ENCODE measurements at regions not wholly inside any gene's neighbourhood (a gene's known extent, or its start where the extent isn't known, plus 50 kb on each side); places are given as distances from the start of the nearest gene placed in this dataset.
A peak's percentile ranks its signal among the peaks of the same experiment; 100 is the strongest.

DNA sequence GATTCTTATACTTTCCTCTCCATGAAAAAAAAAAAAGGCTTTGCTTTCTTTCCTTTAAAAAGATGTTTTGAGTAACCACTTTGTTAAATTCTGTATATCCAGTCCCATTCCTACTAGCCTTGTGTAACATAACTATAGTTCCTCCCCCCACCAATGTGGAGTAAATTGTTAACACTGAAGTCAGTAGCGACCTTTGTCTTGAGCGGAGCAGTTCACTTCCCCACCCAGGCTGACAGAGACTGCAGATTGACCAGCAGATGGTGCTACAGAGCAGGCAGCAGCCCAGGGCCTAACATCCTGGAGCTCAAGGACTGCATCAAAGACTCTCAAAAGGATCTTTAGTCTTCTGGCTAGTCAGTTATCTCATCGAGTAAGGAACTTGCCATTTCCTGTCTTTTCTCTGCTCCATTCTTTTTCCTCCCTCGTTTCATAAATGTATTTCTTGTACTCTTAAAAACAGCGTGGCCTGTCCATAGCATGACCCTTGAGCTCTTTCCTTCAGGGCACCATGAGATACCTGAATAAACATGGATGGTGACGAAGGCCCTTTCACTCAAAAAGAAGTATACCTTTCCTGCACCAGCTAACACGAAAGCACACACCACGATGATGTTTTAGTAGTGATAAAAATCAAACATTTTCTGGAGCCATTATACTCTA lies 503.5 kb upstream of the PKN2 start (continued):
- TF ChIP-seq, protein P1, sequence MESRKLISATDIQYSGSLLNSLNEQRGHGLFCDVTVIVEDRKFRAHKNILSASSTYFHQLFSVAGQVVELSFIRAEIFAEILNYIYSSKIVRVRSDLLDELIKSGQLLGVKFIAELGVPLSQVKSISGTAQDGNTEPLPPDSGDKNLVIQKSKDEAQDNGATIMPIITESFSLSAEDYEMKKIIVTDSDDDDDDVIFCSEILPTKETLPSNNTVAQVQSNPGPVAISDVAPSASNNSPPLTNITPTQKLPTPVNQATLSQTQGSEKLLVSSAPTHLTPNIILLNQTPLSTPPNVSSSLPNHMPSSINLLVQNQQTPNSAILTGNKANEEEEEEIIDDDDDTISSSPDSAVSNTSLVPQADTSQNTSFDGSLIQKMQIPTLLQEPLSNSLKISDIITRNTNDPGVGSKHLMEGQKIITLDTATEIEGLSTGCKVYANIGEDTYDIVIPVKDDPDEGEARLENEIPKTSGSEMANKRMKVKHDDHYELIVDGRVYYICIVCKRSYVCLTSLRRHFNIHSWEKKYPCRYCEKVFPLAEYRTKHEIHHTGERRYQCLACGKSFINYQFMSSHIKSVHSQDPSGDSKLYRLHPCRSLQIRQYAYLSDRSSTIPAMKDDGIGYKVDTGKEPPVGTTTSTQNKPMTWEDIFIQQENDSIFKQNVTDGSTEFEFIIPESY (IDR thresholded peaks at IDR 0.05) = no peak
- TF ChIP-seq FOXA1 (IDR thresholded peaks at IDR 0.05) (peak; percentile 40), CTCF (IDR thresholded peaks at IDR 0.05; ENCODE audit: low read depth, low read length, missing input control) (peak; percentile 96)

- Histone ChIP-seq H3K4me1 (ENCODE audit: control insufficient read depth in 4 of 4, insufficient read depth in 4 of 4, low read length in 3 of 4) (no peaks in the 10 kb centered on the region), H3K36me3 (ENCODE audit: control insufficient read depth in 4 of 4, insufficient read depth in 3 of 4, low read depth in 1 of 4, low read length in 3 of 4) (no peaks in the 10 kb centered on the region), H3K9ac (ENCODE audit: low read depth in 1 of 2, low read length in 2 of 2) (no peak overlapping the region), H3K27ac (ENCODE audit: low read depth in 1 of 2, low read length in 2 of 2) (no peak overlapping the region), H3K4me3 (ENCODE audit: low read depth in 1 of 3, low read length in 3 of 3) (no peak overlapping the region), H3K9me3 (ENCODE audit: control insufficient read depth in 4 of 4, low read length in 3 of 4) (no peaks in the 10 kb centered on the region), H3K27me3 (ENCODE audit: control insufficient read depth in 4 of 4, insufficient read depth in 4 of 4, low read length in 3 of 4) (no peaks in the 10 kb centered on the region)
- TF ChIP-seq YY1 (IDR thresholded peaks at IDR 0.05) (no peak), NR2F2 (IDR thresholded peaks at IDR 0.05) (no peak), FOXA2 (IDR thresholded peaks at IDR 0.05) (no peak), RXRA (IDR thresholded peaks at IDR 0.05) (no peak), GABPA (IDR thresholded peaks at IDR 0.05 in 1 of 2, conservative IDR thresholded peaks at IDR 0.05 in 1 of 2) (no peak), JUND (IDR thresholded peaks at IDR 0.05) (no peak), SP1 (IDR thresholded peaks at IDR 0.05) (no peak), EGR1 (IDR thresholded peaks at IDR 0.05; ENCODE audit: low read depth in 2 of 2) (no peak), MAX (IDR thresholded peaks at IDR 0.05) (no peak), REST (IDR thresholded peaks at IDR 0.05) (no peak), HNF4G (IDR thresholded peaks at IDR 0.05) (no peak), HNF4A (conservative IDR thresholded peaks at IDR 0.05) (no peak), CTCF (IDR thresholded peaks at IDR 0.05; ENCODE audit: low read depth, low read length, missing input control) (no peak)
- TF ChIP-seq, protein P1 (IDR thresholded peaks at IDR 0.05) = no peak
- TF ChIP-seq, protein P2, sequence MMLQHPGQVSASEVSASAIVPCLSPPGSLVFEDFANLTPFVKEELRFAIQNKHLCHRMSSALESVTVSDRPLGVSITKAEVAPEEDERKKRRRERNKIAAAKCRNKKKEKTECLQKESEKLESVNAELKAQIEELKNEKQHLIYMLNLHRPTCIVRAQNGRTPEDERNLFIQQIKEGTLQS (IDR thresholded peaks at IDR 0.05) = no peak
- no peak for DNase-seq (ENCODE audit: low spot score)
These were observed 497.2 kb upstream of the PKN2 start for GRCh38 chr1:88186911-88187310.
